ENCODE measurements at regions not wholly inside any gene's neighbourhood (a gene's known extent, or its start where the extent isn't known, plus 50 kb on each side); places are given as distances from the start of the nearest gene placed in this dataset.

- TF ChIP-seq, protein P1, sequence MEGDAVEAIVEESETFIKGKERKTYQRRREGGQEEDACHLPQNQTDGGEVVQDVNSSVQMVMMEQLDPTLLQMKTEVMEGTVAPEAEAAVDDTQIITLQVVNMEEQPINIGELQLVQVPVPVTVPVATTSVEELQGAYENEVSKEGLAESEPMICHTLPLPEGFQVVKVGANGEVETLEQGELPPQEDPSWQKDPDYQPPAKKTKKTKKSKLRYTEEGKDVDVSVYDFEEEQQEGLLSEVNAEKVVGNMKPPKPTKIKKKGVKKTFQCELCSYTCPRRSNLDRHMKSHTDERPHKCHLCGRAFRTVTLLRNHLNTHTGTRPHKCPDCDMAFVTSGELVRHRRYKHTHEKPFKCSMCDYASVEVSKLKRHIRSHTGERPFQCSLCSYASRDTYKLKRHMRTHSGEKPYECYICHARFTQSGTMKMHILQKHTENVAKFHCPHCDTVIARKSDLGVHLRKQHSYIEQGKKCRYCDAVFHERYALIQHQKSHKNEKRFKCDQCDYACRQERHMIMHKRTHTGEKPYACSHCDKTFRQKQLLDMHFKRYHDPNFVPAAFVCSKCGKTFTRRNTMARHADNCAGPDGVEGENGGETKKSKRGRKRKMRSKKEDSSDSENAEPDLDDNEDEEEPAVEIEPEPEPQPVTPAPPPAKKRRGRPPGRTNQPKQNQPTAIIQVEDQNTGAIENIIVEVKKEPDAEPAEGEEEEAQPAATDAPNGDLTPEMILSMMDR (IDR thresholded peaks at IDR 0.05; ENCODE audit: extremely low read depth in 1 of 2, insufficient read depth in 1 of 2, low read depth in 1 of 2, low read length in 2 of 2) = no peak
- TF ChIP-seq POLR2A (IDR thresholded peaks at IDR 0.05; ENCODE audit: low read depth, low read length) = no peak
- no peak for TF ChIP-seq EZH2 (IDR thresholded peaks at IDR 0.05; ENCODE audit: borderline replicate concordance, low read depth, low read length, severe bottlenecking)
- TF ChIP-seq POLR2AphosphoS5 (IDR thresholded peaks at IDR 0.05; ENCODE audit: insufficient read depth, low read depth, low read length) = no peak
These were observed 825.4 kb downstream of the UQCRFS1 start for GRCh38 chr19:28387507-28387906.

All from endothelial cell of umbilical vein (primary cell).